HG03025 (cell line): ENCODE measurements at regions not wholly inside any gene's neighbourhood (a gene's known extent, or its start where the extent isn't known, plus 50 kb on each side); places are given as distances from the start of the nearest gene placed in this dataset.
A peak's percentile ranks its signal among the peaks of the same experiment; 100 is the strongest.
"Not testable (repeated sequence)": the region's sequence is repeated elsewhere in the genome, so short reads cannot be mapped to it uniquely, and the experiment has no call there.

ENCODE experiments used
- ATAC-seq: cut with Tn5 transposase; IDR thresholded peaks from one replicate; pipeline ENCODE4 v1.9.1; 2021; ENCODE audit warnings: mild to moderate bottlenecking, moderate library complexity; ENCODE audit not compliant: unreplicated experiment, low FRiP score

DNA sequence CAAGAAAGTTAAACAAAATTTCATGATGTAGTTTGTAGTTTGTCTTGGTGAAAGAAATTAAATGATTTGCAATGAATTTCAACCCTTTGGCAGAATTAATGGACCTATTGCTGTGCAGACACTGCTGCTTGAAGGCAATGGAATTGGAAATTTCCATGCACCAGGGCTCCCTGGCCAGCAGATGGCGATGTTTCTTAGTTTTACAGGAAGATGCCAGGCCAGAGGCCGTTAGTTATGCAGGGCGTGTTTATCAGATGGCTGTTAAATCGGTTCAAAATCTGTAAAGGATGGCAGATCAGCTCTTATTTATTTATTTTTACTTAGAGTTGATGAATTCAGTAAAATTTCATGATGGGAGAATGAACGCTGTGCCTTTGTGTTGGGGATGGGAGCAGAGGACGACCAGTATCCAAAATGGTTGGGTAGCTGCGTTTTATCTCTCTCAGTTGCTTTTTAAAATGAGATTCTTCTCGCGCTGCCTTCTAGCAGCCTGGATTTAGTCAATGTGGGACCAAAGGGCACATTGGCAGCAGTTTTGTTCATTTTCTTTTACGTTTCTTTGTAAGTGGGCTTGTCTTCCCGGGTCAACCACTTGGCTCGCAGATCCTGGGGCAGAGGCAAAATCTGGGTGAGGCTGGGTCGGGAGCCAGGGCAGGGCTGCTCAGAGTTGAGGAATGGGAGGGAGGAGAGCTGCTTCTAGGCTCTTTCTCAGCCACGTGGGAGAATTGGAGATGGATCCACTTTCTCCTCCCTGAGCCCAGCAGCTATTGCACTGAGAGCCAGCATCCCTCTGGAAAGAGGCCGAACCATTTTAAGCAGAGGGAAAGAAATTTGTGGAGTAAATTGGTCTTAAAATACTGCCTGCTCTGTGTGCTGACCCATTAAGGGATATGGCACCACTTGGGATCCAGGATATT, 344.0 kb downstream of the PIK3C3 start:
- ATAC-seq: peak; percentile 80

DNA sequence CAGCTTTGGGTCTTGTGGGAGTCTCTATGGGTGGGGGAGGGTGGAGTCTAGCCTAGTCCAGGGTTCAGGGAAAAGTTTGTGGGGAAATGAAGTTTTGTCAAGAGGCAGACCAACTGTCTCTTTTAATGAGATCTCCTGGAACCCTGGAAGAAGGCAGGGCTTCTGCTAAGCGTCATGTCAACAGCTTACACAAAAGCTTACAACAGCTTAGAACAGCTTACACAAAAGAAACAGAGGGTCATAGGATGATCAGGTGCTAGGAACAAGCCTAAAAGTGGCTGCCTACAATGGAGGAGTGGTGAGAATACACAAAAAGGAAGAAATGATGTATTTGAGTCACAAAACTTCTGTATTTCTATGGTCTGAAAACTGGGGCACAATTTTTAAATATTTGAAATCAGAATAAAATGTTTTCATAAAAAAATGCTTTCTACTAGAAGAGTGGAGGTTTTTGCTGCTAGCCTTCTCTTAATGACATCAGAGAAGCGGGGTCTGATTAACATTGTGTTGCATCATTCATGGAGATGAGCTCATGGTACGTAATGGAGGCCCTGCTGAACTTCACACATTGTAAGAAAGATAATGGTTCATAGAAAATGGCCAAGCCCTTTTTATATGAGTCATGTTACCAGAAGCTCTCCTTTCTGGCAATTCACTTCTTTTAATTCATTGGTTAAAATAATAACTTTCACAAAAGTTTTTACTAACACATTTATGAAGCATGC, 351.0 kb downstream of the PIK3C3 start:
- no peak for ATAC-seq

DNA sequence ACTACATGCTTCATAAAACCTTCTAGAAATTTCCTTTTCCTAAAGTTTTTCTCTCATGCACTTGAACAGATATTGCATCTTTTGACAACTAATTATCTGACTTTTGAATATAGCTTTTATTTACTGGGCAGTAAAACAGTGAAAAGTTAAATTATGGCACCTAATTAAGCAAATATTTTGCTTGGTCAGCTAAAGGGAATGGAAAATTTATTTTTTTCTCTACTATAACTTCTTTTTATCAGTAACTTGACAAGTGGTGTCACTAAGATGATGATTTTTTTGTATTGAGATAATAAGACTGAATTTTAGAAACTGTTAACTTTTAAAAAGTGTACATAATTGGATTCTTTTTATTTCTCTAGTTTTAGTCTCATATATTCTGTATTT, 351.6 kb downstream of the PIK3C3 start:
- ATAC-seq: no peak

DNA sequence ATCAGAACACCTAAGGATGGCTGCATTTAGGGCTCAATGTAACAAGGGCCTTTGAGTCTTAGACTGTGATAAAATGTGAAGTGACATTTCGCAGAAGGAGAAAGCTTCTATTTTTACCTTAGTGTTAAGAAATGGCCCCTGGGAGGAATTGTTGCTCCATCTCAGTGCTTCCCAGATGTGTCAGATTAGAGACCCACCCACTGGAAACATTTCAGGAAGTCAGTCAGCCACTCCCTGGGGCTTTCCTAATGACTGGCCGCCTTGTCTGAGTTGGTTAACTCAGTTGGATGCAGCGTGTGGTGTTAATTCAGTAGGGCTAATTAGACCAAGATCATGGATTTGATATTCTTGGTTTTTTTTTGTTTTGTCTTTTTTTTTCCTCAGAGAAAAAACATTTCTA, 355.9 kb downstream of the PIK3C3 start:
- ATAC-seq: no peak

DNA sequence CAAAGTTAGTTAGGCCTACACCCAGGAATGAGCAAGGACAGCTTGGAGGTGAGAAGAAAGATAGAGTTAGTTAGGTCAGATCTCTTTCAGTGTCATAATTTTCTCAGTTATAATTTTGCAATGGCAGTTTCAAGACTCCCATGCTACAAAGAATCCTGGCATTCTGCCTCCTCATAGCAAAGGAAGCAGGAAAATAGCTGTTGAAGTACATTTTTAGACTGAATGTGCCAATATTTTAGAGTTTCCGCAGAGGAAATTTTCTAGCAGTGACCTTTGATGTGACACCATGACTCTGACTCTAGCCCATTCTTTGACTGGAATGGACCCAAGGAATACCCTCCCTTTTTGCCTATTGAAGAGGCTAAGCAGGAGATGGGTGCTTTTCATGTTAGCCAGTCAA, 371.7 kb downstream of the PIK3C3 start:
- ATAC-seq: no peak

DNA sequence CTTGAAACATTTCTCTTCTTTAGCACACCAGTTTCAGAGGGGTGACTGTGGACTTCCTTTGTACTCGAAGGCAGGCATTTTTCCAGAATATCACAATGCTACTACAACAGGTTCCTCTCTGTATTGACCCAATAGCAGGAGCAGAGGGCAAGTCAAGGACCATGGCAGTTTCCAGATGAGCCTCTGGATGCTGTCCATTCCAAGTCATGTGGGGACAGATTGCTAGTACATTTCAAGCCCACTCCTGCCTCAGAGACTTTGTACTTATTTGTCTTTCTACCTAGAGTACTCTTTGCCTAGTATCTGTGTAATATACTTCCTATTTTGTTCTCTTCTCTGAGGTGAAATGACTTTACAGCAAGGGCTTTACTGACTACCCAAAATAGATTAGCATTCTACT, 373.9 kb downstream of the PIK3C3 start:
- no peak for ATAC-seq

DNA sequence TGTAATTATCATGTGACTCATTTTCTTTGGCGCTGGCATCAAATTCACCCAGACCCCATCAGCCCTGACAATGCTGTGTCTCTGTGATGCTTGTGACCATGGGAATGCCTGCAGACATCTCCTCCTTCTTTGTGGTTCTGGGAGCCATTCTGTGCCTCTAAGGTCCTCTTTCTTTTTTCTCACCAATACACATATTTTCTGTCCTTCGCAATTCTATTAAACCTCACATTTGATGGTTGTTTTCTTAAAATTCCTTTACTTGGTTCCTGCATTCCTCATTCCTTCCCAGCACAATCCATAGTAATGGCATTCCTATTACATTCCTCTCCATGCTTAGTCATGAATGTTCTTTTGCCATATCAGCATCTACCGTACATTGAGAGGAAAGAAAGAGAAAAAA, 375.3 kb downstream of the PIK3C3 start:
- ATAC-seq: no peak

DNA sequence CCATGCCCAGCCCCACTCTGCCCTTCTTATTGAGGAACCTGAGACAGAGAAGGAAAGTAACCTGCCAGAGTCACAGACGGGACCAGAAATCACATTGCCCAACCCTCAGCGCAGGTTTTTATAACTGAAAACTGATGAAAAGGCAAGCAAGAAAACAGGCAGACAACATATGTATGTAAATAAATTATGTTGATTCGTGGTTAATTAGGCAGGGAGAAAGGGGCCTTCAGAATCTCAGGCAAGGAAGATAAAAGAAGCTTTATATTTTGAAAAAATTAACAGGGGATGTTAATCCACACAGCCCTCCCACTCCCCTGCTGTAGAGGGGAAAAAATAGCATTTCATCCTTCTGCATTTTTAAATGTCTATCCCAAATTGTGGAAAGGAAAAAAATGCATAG, 378.5 kb downstream of the PIK3C3 start:
- no peak for ATAC-seq

DNA sequence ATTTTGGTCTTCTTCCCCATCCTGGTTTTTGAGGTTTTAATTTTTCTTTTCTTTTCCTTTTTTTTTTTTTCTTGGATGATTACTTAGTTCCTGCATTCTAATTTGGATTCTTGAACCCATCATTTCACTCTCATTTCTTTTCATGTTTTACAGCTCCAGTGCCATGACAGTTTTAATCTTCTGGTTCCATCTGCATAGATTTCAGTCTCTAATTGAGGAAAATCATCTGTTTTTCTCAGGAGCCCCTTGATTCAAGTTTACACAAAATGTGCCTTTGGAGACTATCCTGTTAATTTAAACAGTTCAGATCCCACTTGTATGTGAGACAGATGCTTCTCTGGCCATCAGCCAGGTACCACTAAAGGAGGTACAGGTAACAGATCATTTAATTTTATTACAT, 379.9 kb downstream of the PIK3C3 start:
- ATAC-seq: no peak

DNA sequence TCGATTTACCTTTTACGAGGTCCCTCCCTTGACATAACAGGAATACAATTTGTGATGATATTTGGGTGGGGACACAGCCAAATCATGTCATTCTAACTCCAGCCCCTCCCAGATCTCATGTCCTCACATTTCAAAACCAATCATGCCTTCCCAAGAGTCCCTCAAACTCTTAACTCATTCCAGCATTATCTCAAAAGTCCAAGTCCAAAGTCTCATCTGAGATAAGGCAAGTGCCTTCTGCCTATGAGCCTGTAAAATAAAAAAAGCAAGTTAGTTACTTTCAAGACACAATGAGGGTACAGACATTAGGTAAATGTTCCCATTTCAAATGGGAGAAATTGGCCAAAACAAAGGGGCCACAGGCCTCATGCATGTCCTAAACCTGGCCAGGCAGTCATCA, 381.1 kb downstream of the PIK3C3 start:
- ATAC-seq: no peak

DNA sequence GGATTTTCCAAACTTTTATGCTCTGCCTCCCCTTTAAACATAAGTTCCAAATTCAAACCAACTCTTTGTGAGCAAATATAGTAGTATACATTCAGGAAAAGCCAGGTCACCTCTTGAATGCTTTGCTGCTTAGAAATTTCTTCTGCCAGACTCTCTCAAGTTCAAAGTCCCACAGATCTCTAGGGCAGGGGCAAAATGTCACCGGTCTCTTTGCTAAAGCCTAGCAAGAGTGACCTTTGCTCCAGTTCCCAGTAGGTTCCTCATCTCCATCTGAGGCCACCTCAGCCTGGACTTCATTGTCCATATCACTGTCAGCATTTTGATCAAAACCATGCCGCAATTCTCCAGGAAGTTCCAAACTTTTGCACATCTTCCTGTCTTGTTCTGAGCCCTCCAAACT, 382.3 kb downstream of the PIK3C3 start:
- ATAC-seq: not testable (repeated sequence)

DNA sequence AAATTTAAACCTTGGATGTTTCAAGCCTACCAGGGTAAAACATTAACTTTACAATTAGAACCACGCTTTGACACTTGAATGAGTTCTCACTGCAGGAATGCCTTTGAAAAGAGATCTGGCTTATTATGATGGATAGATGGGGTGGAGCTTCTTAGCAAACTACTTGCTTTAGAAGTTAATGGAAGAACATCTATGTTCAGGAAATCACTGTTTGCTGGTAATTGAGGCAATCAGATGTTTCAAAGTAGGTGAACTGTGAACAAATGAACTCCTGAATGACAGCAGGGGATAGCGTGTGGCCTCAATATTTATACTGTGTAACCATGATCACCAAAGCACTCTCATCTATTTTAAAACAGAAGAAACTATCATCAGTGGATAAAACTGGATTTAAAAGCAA, 383.6 kb downstream of the PIK3C3 start:
- ATAC-seq: no peak

DNA sequence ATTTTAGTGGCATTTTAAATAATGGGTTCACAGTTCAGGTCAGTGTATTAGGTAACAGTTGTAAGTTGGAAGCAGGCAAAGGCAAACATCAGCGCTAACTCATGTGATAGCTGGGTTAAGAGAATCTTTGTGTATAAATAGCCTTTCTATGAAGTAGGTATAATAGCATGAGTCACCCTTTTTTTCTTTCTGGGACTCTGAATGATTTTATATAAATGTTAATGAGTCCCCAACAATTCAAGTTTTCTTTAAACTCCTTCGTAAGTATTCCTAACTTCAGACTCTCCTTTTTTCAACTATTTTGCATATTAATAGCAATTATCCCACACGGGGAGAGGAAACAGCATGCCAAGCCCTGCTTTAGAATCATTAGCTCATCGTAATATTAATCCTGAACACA, 384.3 kb downstream of the PIK3C3 start:
- ATAC-seq: no peak

DNA sequence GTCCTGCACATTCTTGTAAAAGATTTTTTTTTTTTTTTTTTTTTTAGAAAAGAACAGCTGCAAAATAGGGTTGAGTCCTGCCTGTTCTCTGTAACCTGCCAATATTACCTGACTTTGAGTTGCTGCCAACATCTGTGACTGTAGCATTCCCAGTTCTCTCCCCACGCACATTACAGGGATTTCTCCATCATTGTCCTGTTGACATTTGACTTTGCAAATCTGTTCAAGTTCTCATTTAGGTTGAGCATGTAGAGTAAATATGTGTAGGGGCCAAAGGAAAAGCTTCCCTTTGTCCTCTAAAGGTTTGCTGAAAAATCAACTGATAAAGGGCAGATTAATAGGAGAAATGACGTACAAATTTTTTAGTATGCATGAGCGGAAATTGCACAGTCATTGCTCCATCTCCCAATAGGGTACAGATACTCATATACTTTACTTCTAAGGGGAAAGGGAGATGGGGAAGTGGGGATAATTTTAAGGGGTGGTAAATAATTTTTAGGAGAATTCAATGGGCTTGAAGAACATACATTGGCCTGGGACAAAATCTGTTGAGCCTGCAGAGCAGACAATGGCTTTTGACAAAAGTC, 385.5 kb downstream of the PIK3C3 start:
- ATAC-seq: no peak

DNA sequence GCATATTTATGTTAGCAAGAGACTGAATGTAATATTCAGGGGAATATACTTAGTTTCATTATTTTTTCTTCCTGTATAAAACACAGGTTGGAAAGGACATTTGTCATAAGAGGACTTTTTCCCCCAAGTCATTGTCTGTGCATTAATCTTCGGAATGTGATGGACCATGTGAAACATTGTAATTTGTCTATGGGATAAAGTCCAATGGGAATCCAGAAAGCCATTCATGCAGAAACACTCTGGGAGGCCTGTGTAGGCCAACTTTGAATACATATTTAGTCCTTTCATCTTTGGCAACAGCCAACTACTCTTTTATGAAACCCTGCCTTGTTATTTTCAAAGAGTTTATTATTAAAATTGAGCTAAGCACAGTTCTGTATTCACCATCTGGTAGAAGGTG, 386.4 kb downstream of the PIK3C3 start:
- no peak for ATAC-seq

DNA sequence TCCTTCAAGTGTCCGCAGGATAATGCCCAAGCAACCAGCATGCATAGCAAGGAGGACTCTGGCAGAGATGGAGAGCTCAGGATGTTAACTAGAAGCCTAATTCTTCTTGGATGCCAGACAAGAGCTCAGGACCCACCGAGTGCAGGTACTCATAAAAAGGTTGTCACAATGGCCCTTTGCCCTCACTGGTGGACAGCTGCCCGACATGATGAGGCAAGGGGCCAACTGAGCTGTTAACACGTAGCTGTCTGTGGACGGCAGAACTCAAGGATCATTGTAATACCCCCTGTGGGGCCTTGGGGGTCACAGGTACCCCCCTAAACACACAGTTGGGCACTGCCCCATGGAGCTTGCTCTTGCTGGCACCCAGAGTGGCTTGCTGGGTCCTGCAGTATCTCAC, 393.7 kb downstream of the PIK3C3 start:
- ATAC-seq: no peak

DNA sequence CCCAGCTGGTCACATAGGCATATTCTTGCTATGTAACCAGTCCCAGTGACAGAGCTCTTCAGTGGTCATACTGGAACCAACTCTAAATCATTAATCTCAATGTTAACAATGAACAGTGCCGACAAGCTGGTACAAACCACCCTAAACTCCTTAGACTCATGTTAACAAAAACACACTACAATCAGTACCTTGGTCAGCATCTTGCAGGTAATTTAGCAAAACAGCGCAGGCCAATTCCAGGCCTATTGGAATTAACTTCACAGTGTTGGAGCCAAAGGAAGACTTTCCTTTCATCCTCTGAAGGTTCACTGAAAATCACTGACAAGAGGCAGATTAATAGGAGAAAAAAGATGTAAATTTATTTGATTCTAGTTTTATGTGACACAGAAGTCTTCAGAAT, 396.4 kb downstream of the PIK3C3 start:
- ATAC-seq: no peak

DNA sequence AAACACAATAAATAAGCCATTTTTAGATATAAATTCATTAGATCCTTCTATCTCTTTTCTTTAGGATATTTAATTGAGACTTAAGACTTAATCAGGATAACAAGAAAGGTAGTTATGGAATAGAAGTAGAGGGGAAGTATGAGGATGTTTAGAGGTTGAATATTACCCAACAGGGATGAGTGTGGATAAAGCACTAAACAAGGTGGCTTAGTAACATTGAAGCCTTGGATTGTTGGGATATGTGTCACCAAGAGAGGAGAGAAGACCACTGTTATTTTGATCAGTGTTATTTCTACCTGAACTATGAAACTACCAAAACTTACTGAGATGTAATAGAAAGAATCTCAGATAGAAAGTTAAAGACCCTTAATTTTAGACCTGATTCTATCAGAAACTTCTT, 405.7 kb downstream of the PIK3C3 start:
- ATAC-seq: no peak

DNA sequence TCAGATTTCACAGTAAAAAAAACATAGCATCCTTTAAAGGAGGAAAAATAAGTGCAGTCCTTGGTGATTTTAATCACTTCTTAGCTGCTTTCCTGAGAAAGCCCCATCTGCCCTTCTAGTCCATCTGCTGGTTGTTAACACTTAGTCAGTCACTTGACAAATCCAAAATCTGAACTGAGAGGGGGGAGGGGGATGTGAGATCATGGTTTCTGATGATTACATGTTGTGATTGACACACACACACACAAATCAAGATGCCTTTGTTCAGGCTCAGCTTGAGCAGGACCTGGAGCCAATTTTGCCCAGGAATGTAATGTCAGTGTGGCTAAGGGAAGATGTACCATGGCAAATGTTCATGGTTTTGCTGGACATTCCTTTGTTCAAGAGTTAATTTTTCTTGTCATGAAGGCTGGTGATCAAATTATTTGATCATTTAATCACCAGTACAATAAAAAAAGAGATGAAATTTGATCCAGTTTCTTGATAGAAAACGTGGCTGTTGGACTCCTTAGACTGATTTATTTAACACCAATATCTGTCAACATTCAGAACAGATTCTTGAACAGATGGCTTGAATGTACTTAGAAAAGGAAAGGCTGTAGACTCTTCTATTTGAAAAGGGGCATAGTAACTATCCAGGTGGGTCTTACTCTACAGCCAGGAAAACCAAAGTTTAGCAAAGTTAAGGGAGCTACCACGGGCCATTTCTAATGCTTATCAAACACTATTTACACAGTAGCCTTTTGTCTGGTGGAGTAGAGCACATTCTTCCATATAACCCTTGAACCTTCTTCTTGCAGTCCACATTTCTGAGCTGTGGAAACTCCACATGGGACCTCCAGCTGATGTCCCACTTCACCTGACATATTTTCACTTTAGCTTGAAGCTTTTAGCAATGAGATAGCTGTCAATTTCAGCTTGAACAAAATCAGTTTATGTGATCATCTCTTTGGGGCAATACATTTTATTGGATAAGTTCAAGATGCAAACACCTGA, 408.7 kb downstream of the PIK3C3 start:
- no peak for ATAC-seq

DNA sequence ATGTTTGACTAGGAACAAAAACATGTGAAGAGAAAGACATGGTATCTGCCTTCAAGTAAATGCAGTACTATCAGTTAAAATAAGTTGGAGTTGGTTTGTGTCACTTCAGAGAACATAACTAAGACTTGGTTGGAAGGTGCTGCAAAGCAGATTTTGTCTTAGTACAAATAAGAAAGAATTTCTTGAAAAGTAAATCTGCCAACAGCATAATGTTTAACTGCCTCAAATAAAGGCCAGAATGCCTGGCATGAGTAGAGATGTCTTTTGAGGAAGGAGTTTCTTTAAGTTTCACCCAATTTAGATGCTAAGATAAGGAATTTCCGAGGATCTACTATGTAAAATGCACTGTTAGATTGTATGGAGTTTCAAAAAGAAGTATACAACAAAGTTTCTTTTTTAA, 409.7 kb downstream of the PIK3C3 start:
- ATAC-seq: no peak
